Endothelial cell of umbilical vein (primary cell): ENCODE measurements at regions not wholly inside any gene's neighbourhood (a gene's known extent, or its start where the extent isn't known, plus 50 kb on each side); places are given as distances from the start of the nearest gene placed in this dataset.

Experiments used
- EZH2 ChIP-seq: IDR thresholded peaks from 2 replicates; pipeline ENCODE4 v1.6.1; 2012; ENCODE audit warnings: borderline replicate concordance, low read depth, mild to moderate bottlenecking, moderate library complexity, low read length, inconsistent platforms; ENCODE audit not compliant: severe bottlenecking
- FOS ChIP-seq: IDR thresholded peaks from 2 replicates; pipeline ENCODE4 v1.6.1; 2011; ENCODE audit warnings: mild to moderate bottlenecking, low read length, moderate library complexity, borderline replicate concordance; ENCODE audit not compliant: insufficient read depth
- GATA2 ChIP-seq: IDR thresholded peaks from 2 replicates; pipeline ENCODE4 v1.7.0; 2011; ENCODE audit warnings: low read depth, mild to moderate bottlenecking, moderate library complexity, mixed read lengths, low read length; ENCODE audit not compliant: insufficient read length, insufficient read depth
- MYC ChIP-seq: IDR thresholded peaks from one replicate; pipeline ENCODE4 v1.6.1; 2011; ENCODE audit warnings: mild to moderate bottlenecking, low read depth, low read length
- POLR2A ChIP-seq: IDR thresholded peaks from 2 replicates; pipeline ENCODE4 v1.6.1; 2012; ENCODE audit warnings: low read depth, mild to moderate bottlenecking, control low read depth, low read length
- POLR2AphosphoS5 ChIP-seq: IDR thresholded peaks from 2 replicates; pipeline ENCODE4 v1.6.1; 2012; ENCODE audit warnings: low read depth, mild to moderate bottlenecking, control low read depth, low read length, moderate library complexity; ENCODE audit not compliant: insufficient read depth
- TF ChIP-seq, protein P1 (sequence below), 2 donors: IDR thresholded peaks; 1 replicate in 1 of 2; 2 replicates in 1 of 2; pipeline ENCODE4 v1.5.1; 2011; ENCODE audit warnings: low read length in 2 of 2, mild to moderate bottlenecking in 2 of 2, moderate library complexity in 2 of 2, control low read depth in 1 of 2, inconsistent platforms in 1 of 2, low read depth in 1 of 2; ENCODE audit not compliant: insufficient read depth in 1 of 2; ENCODE audit errors: extremely low read depth in 1 of 2
- TF ChIP-seq, protein P2 (sequence below): IDR thresholded peaks from 2 replicates; pipeline ENCODE4 v1.6.1; 2011; ENCODE audit not compliant: insufficient read depth, insufficient read length

DNA sequence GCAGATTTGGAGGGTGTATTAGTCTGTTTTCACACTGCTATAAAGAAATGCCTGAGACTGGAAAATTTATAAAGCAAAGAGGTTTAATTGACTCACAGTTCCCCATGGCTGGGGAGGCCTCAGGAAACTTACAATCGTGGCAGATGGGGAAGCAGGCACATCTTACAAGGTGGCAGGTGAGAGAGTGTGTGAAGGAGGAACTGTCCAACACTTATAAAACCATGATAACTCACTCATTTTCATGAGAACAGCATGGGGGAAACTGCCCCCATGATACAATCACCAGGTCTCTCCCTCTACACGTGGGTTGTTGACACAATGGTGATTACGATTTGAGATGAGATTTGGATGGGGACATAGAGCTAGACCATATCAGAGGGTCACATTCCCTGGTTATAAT is 195.6 kb downstream of the RGS9 start:
- TF ChIP-seq EZH2 (no peak), FOS (no peak), POLR2AphosphoS5 (no peak), POLR2A (no peak), MYC (no peak), GATA2 (no peak)
- TF ChIP-seq, protein P1, sequence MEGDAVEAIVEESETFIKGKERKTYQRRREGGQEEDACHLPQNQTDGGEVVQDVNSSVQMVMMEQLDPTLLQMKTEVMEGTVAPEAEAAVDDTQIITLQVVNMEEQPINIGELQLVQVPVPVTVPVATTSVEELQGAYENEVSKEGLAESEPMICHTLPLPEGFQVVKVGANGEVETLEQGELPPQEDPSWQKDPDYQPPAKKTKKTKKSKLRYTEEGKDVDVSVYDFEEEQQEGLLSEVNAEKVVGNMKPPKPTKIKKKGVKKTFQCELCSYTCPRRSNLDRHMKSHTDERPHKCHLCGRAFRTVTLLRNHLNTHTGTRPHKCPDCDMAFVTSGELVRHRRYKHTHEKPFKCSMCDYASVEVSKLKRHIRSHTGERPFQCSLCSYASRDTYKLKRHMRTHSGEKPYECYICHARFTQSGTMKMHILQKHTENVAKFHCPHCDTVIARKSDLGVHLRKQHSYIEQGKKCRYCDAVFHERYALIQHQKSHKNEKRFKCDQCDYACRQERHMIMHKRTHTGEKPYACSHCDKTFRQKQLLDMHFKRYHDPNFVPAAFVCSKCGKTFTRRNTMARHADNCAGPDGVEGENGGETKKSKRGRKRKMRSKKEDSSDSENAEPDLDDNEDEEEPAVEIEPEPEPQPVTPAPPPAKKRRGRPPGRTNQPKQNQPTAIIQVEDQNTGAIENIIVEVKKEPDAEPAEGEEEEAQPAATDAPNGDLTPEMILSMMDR (IDR thresholded peaks at IDR 0.05; ENCODE audit: extremely low read depth in 1 of 2, insufficient read depth in 1 of 2, low read depth in 1 of 2, low read length in 2 of 2) = no peak
- TF ChIP-seq, protein P2, sequence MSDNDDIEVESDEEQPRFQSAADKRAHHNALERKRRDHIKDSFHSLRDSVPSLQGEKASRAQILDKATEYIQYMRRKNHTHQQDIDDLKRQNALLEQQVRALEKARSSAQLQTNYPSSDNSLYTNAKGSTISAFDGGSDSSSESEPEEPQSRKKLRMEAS = no peak
